ENCODE measurements at regions not wholly inside any gene's neighbourhood (a gene's known extent, or its start where the extent isn't known, plus 50 kb on each side); places are given as distances from the start of the nearest gene placed in this dataset.

- TF ChIP-seq CTCF (IDR thresholded peaks at IDR 0.05; ENCODE audit: control insufficient read depth, insufficient read depth, low read depth, low read length, missing control alignments): no peak
- H3K4me3 ChIP-seq (ENCODE audit: control insufficient read depth, low read depth, low read length): no peak overlapping the region
- no peak for DNase-seq (ENCODE audit: low read depth)
These were observed 364.8 kb downstream of the MED10 start for GRCh38 chr5:6013506-6013905.

GRCh38 chr5:6011199-6011598 is 367.1 kb downstream of the MED10 start:
- H3K4me3 ChIP-seq (ENCODE audit: control insufficient read depth, low read depth, low read length): no peak overlapping the region
- TF ChIP-seq CTCF (IDR thresholded peaks at IDR 0.05; ENCODE audit: control insufficient read depth, insufficient read depth, low read depth, low read length, missing control alignments): no peak
- DNase-seq (ENCODE audit: low read depth): no peak

- no peak overlapping the region for H3K4me3 ChIP-seq (ENCODE audit: control insufficient read depth, low read depth, low read length)
- DNase-seq (ENCODE audit: low read depth): no peak
- no peak for TF ChIP-seq CTCF (IDR thresholded peaks at IDR 0.05; ENCODE audit: control insufficient read depth, insufficient read depth, low read depth, low read length, missing control alignments)
These were observed 371.5 kb downstream of the MED10 start for GRCh38 chr5:6006838-6007314.

GRCh38 chr5:6003040-6003825 is 375.1 kb downstream of the MED10 start:
- DNase-seq (ENCODE audit: low read depth): no peak
- no peak overlapping the region for H3K4me3 ChIP-seq (ENCODE audit: control insufficient read depth, low read depth, low read length)
- no peak for TF ChIP-seq CTCF (IDR thresholded peaks at IDR 0.05; ENCODE audit: control insufficient read depth, insufficient read depth, low read depth, low read length, missing control alignments)

GRCh38 chr5:6000867-6001266 is 377.5 kb downstream of the MED10 start:
- no peak for TF ChIP-seq CTCF (IDR thresholded peaks at IDR 0.05; ENCODE audit: control insufficient read depth, insufficient read depth, low read depth, low read length, missing control alignments)
- no peak for DNase-seq (ENCODE audit: low read depth)
- no peak overlapping the region for H3K4me3 ChIP-seq (ENCODE audit: control insufficient read depth, low read depth, low read length)

- DNase-seq (ENCODE audit: low read depth): no peak
- no peak for TF ChIP-seq CTCF (IDR thresholded peaks at IDR 0.05; ENCODE audit: control insufficient read depth, insufficient read depth, low read depth, low read length, missing control alignments)
- no peak overlapping the region for H3K4me3 ChIP-seq (ENCODE audit: control insufficient read depth, low read depth, low read length)
These were observed 382.5 kb downstream of the MED10 start for GRCh38 chr5:5995819-5996218.

Data from AG09309 (cell line).